Thyroid gland (tissue), 4 donors: ENCODE measurements at regions not wholly inside any gene's neighbourhood (a gene's known extent, or its start where the extent isn't known, plus 50 kb on each side); places are given as distances from the start of the nearest gene placed in this dataset.

ENCODE experiments used
- CTCF ChIP-seq, 6 experiments: fragments of 200-600 bp in 3 of 6; fragments of 450-650 bp in 3 of 6; sonication (generic) in 3 of 6; IDR thresholded peaks; one replicate each; pipeline ENCODE4 v1.5.1; 2016 to 2019; ENCODE audit warnings: antibody characterized with exemption in 6 of 6, mild to moderate bottlenecking in 2 of 6, inconsistent platforms in 1 of 6, moderate library complexity in 1 of 6
- POLR2A ChIP-seq, 2 donors: fragments of 450-650 bp; IDR thresholded peaks; one replicate each; pipeline ENCODE4 v1.6.1; 2017; ENCODE audit warnings: antibody characterized with exemption in 2 of 2, mild to moderate bottlenecking in 2 of 2, moderate library complexity in 1 of 2

- TF ChIP-seq CTCF (IDR thresholded peaks at IDR 0.05) (no peak), POLR2A (IDR thresholded peaks at IDR 0.05) (no peak)
Observed at GRCh38 chr4:121253961-121254360, 89.8 kb upstream of the TNIP3 start.
